ENCODE measurements at regions not wholly inside any gene's neighbourhood (a gene's known extent, or its start where the extent isn't known, plus 50 kb on each side); places are given as distances from the start of the nearest gene placed in this dataset.

DNA sequence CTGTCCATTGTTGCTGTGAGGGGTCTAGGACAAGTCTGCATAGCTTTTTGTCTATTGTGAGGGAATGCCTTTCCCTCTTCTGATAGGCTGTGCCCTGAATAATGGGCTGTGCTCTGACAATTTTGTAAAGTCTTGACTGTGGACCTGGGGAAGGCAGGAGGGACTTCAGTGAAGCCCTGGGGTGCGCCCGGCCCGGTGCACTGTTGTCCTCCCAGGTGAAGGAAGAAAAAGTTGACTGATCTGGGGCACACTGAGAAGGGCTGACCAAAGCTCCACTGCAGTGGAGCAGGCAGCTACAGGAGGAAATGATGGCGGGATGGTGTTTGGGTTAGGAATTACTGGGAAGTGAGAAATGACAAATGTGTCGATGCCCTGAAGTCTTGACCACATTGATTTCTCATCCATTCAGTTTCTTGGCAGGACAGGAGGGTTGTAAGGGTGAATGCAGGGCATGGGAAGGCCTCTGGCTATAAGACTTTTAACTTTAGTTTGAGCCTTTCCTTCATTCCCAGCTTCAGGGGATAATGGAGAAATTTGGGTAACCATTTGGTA, 224.0 kb upstream of the CST7 start:
- TF ChIP-seq, protein P1, sequence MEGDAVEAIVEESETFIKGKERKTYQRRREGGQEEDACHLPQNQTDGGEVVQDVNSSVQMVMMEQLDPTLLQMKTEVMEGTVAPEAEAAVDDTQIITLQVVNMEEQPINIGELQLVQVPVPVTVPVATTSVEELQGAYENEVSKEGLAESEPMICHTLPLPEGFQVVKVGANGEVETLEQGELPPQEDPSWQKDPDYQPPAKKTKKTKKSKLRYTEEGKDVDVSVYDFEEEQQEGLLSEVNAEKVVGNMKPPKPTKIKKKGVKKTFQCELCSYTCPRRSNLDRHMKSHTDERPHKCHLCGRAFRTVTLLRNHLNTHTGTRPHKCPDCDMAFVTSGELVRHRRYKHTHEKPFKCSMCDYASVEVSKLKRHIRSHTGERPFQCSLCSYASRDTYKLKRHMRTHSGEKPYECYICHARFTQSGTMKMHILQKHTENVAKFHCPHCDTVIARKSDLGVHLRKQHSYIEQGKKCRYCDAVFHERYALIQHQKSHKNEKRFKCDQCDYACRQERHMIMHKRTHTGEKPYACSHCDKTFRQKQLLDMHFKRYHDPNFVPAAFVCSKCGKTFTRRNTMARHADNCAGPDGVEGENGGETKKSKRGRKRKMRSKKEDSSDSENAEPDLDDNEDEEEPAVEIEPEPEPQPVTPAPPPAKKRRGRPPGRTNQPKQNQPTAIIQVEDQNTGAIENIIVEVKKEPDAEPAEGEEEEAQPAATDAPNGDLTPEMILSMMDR (IDR thresholded peaks at IDR 0.05; ENCODE audit: low read depth, low read length), result no peak
- H3K4me3 ChIP-seq (ENCODE audit: low read depth, low read length), result no peak overlapping the region

DNA sequence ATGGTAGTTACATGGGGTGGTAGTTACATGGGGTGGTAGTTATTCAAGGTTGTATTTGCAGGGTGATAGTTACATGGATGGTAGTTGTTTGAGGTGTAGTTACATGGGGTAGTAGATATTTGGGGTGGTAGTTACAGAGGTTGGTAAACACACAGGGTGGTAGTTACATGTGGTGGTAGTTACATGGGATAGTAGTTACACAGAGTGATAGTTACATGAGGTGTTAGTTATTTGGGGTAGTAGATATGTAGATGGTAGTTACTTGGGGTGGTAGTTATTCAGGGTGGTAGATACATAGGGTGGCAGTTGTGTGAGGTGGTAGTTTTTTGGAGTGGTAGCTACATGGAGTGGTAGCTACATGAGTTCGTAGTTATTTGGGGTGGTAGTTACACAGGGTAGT, 221.3 kb upstream of the CST7 start:
- H3K4me3 ChIP-seq (ENCODE audit: low read depth, low read length), result no peak overlapping the region
- TF ChIP-seq, protein P1 (IDR thresholded peaks at IDR 0.05; ENCODE audit: low read depth, low read length), result no peak

DNA sequence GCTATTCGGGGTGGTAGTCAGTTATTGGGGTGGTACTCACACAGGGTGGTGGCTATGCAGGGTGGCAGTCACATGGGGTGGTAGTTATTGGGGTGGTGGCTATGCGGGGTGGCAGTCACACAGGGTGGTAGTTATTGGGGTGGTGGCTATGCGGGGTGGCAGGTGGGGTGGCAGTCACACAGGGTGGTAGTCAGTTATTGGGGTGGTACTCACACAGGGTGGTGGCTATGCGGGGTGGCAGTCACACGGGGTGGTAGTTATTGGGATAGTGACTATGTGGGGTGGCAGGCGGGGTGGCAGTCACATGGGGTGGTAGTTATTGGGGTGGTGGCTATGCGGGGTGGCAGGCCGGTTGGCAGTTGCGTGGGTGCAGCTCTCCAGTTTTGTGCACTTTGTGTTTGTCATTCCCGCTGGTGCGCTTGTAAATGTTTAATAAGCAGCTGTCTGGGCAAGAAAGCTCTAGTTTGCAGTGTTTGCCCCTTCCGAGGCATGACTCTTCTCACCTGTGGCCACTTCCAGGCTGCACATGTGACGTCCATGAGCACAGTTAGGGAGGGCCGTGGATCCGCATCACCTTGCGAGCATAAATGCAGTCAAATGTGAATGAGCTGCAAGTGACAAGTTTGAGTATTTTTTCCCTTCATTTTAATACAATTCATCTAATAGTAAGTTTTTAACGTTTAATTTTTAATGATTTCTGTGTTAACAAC, 219.0 kb upstream of the CST7 start:
- TF ChIP-seq, protein P1 (IDR thresholded peaks at IDR 0.05; ENCODE audit: low read depth, low read length), result no peak
- no peak overlapping the region for H3K4me3 ChIP-seq (ENCODE audit: low read depth, low read length)

DNA sequence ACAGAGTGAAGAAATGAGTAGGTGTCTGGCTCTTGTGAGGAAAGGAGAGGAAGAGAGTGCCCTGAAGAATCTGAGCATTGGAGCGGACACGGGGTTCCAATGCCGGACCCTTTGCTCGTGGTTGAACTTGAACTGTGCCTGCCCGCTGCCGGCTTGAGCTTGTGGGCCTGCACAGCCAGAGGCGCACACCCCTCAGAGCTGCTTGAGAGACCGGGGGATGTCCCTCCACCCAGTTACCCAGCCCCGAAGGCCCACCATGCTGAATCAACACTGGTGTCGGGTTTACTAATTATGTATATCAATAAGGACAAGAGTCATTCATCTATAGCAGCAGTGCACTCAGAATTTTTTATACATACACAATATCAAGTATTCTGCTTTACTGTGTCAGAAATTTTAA, 218.3 kb upstream of the CST7 start:
- TF ChIP-seq, protein P1 (IDR thresholded peaks at IDR 0.05; ENCODE audit: low read depth, low read length), result no peak
- H3K4me3 ChIP-seq (ENCODE audit: low read depth, low read length), result no peak overlapping the region

DNA sequence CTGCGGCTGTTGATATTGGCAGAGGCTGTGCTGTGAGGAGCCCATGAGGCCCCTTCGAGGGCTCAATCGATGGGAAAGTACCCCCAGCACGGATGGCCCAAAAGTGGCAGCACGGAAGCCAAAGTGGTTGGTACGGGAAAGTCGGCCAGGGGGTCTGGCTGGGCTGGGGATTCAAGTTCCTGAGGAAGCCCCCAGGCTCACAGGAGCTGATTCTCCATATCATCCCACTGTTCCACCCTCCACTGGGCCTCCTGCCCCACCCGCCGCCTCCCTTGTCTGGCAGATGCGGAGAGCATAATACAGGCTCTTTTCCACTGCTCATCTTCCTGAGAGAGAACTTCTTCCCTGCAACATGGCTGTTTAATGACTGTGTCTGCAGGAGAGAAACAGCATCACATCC, 217.8 kb upstream of the CST7 start:
- TF ChIP-seq, protein P1 (IDR thresholded peaks at IDR 0.05; ENCODE audit: low read depth, low read length), result no peak
- H3K4me3 ChIP-seq (ENCODE audit: low read depth, low read length), result no peak overlapping the region

DNA sequence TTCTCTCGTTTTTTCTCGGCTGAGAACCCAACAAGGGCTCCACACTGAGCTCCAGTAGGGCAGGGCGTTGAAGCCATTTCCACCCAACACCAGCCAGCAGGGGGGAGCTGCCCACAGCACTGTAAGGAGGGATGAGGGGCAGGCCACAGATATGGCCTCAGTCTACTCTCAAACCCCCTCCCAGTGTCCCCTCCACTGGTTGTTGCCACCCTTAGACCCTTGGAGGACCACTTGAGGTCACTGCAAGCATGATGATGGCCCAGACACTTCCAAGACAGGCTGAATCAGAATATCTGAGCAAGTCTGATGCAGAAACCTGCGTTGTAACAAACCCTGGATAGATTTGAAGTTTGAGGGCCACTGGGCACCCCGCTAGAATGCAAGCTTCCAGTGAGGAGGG, 217.0 kb upstream of the CST7 start:
- TF ChIP-seq, protein P1 (IDR thresholded peaks at IDR 0.05; ENCODE audit: low read depth, low read length), result no peak
- H3K4me3 ChIP-seq (ENCODE audit: low read depth, low read length), result no peak overlapping the region

DNA sequence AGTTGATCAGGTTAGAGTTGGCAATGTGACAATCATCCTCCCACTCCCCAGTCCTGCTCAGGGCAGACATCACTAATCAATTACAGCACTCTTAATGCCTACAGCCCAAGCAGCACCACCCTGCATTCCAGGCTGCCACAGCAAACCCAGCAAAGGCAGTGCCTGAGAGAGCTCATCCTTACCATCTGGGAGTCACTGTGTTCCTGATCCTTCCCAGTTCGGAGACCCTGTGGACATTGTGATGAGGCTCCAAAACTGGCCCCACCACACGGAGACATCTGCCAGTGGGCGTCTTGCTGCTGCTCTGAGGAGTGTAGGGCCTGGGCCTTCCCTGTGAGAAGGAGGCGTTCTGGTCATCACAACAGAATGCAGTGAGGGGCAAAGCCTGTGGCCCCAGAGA, 216.5 kb upstream of the CST7 start:
- TF ChIP-seq, protein P1 (IDR thresholded peaks at IDR 0.05; ENCODE audit: low read depth, low read length), result no peak
- no peak overlapping the region for H3K4me3 ChIP-seq (ENCODE audit: low read depth, low read length)
